Astrocyte (in vitro differentiated cells and primary cell): ENCODE measurements at regions not wholly inside any gene's neighbourhood (a gene's known extent, or its start where the extent isn't known, plus 50 kb on each side); places are given as distances from the start of the nearest gene placed in this dataset.

Experiments used
- DNase-seq: peaks from one replicate; pipeline ENCODE4 v3.0.0-alpha.2; 2010; ENCODE audit warnings: low read depth
- FAIRE-seq: peaks from 2 replicates; lab custom pipeline; 2011; peaks lifted over from hg19 to GRCh38; lab: Jason Lieb, UNC
- H2AFZ ChIP-seq: 2 replicates; pipeline ENCODE4 v1.6.0; 2012; ENCODE audit warnings: low read depth, low read length, inconsistent platforms
- H3K27ac ChIP-seq: 2 replicates; pipeline ENCODE4 v1.5.1; 2011; ENCODE audit warnings: low read depth, low read length, inconsistent platforms
- H3K27me3 ChIP-seq: 2 replicates; pipeline ENCODE4 v1.6.0; 2011; ENCODE audit warnings: low read length, inconsistent platforms; ENCODE audit not compliant: insufficient read depth
- H3K36me3 ChIP-seq: 2 replicates; pipeline ENCODE4 v1.5.1; 2011; ENCODE audit warnings: low read length, inconsistent platforms; ENCODE audit not compliant: insufficient read depth
- H3K4me1 ChIP-seq: 2 replicates; pipeline ENCODE4 v1.5.1; 2011; ENCODE audit warnings: low read length, inconsistent platforms; ENCODE audit not compliant: insufficient read depth
- H3K4me2 ChIP-seq: 2 replicates; pipeline ENCODE4 v1.6.0; 2012; ENCODE audit warnings: low read length, inconsistent platforms
- H3K4me3 ChIP-seq: 2 replicates; pipeline ENCODE4 v1.5.1; 2011; ENCODE audit warnings: low read depth, mild to moderate bottlenecking, low read length, inconsistent platforms; ENCODE audit not compliant: insufficient read depth
- H3K79me2 ChIP-seq: 2 replicates; pipeline ENCODE4 v1.6.0; 2012; ENCODE audit warnings: mild to moderate bottlenecking, low read length, inconsistent platforms; ENCODE audit not compliant: insufficient read depth
- H3K9ac ChIP-seq: 2 replicates; pipeline ENCODE4 v1.6.0; 2012; ENCODE audit warnings: mild to moderate bottlenecking, low read length, inconsistent platforms
- H3K9me3 ChIP-seq: 2 replicates; pipeline ENCODE4 v1.5.1; 2012; ENCODE audit warnings: low read depth, mild to moderate bottlenecking, low read length, inconsistent platforms; ENCODE audit not compliant: insufficient read depth
- H4K20me1 ChIP-seq: 2 replicates; pipeline ENCODE4 v1.6.0; 2012; ENCODE audit warnings: low read length, inconsistent platforms; ENCODE audit not compliant: insufficient read depth
- H3K27ac Mint-ChIP-seq: one replicate; pipeline ENCODE4 v1.8.0; 2021; ENCODE audit warnings: mild to moderate bottlenecking, mixed read lengths; ENCODE audit not compliant: unreplicated experiment
- H3K27me3 Mint-ChIP-seq: one replicate; pipeline ENCODE4 v1.8.0; 2021; ENCODE audit warnings: low read depth, mixed read lengths; ENCODE audit not compliant: unreplicated experiment
- H3K36me3 Mint-ChIP-seq: one replicate; pipeline ENCODE4 v1.8.0; 2021; ENCODE audit warnings: low read depth, mixed read lengths; ENCODE audit not compliant: unreplicated experiment
- H3K4me1 Mint-ChIP-seq: one replicate; pipeline ENCODE4 v1.8.0; 2021; ENCODE audit warnings: low read depth, mixed read lengths; ENCODE audit not compliant: unreplicated experiment
- H3K4me3 Mint-ChIP-seq: one replicate; pipeline ENCODE4 v1.8.0; 2021; ENCODE audit warnings: mild to moderate bottlenecking, moderate library complexity, mixed read lengths; ENCODE audit not compliant: unreplicated experiment
- H3K9me3 Mint-ChIP-seq: one replicate; pipeline ENCODE4 v1.8.0; 2021; ENCODE audit warnings: mild to moderate bottlenecking, mixed read lengths; ENCODE audit not compliant: unreplicated experiment
- EZH2 ChIP-seq: IDR thresholded peaks from 2 replicates; pipeline ENCODE4 v1.6.1; 2012; ENCODE audit warnings: mild to moderate bottlenecking, low read length, inconsistent platforms; ENCODE audit not compliant: insufficient read depth
- TF ChIP-seq, protein P1 (sequence below): IDR thresholded peaks from 2 replicates; pipeline ENCODE4 v1.5.1; 2011; ENCODE audit warnings: low read depth, mild to moderate bottlenecking, inconsistent platforms, low read length, moderate library complexity; ENCODE audit not compliant: insufficient read depth

- DNase-seq (no peak), FAIRE-seq (no peak)
- Mint-ChIP-seq H3K9me3 (no peaks in the 10 kb centered on the region), H3K36me3 (no peaks in the 10 kb centered on the region), H3K27me3 (no peaks in the 10 kb centered on the region), H3K27ac (no peak overlapping the region), H3K4me1 (no peaks in the 10 kb centered on the region), H3K4me3 (no peak overlapping the region)
- no peak overlapping the region for H2AFZ ChIP-seq
- H3K79me2 ChIP-seq: no peaks in the 10 kb centered on the region
- H3K4me1 ChIP-seq: no peaks in the 10 kb centered on the region
- no peak overlapping the region for H3K4me3 ChIP-seq
- no peaks in the 10 kb centered on the region for H4K20me1 ChIP-seq
- TF ChIP-seq, protein P1, sequence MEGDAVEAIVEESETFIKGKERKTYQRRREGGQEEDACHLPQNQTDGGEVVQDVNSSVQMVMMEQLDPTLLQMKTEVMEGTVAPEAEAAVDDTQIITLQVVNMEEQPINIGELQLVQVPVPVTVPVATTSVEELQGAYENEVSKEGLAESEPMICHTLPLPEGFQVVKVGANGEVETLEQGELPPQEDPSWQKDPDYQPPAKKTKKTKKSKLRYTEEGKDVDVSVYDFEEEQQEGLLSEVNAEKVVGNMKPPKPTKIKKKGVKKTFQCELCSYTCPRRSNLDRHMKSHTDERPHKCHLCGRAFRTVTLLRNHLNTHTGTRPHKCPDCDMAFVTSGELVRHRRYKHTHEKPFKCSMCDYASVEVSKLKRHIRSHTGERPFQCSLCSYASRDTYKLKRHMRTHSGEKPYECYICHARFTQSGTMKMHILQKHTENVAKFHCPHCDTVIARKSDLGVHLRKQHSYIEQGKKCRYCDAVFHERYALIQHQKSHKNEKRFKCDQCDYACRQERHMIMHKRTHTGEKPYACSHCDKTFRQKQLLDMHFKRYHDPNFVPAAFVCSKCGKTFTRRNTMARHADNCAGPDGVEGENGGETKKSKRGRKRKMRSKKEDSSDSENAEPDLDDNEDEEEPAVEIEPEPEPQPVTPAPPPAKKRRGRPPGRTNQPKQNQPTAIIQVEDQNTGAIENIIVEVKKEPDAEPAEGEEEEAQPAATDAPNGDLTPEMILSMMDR: no peak
- TF ChIP-seq EZH2: no peak
- H3K27me3 ChIP-seq: no peaks in the 10 kb centered on the region
- H3K27ac ChIP-seq: no peak overlapping the region
- H3K36me3 ChIP-seq: no peaks in the 10 kb centered on the region
- no peak overlapping the region for H3K4me2 ChIP-seq
- no peak overlapping the region for H3K9ac ChIP-seq
- H3K9me3 ChIP-seq: no peaks in the 10 kb centered on the region
Observed at GRCh38 chr1:194279975-194280374, 1093.6 kb upstream of the B3GALT2 start.

DNA sequence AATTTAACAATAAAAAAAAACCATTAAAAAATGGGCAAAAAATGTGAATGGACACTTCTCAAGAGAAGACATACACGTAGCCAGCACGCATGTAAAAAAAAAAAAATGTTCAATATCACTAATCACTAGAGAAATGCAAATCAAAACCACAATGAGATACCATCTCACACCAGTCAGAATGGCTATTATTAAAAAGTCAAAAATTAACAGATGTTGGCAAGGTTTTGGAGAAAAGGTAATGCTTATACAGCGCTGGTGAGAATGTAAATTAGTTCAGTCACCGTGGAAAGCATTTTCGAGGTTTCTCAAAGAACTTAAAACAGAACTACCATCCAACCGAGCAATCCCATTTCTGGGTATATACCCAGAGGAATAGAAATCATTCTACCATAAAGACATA is 1091.5 kb upstream of the B3GALT2 start:
- TF ChIP-seq, protein P1: no peak
- no peak for TF ChIP-seq EZH2
- Mint-ChIP-seq H3K9me3 (no peaks in the 10 kb centered on the region), H3K36me3 (no peaks in the 10 kb centered on the region), H3K27ac (no peak overlapping the region), H3K4me3 (no peak overlapping the region), H3K4me1 (no peaks in the 10 kb centered on the region), H3K27me3 (no peaks in the 10 kb centered on the region)
- no peaks in the 10 kb centered on the region for H3K27me3 ChIP-seq
- H2AFZ ChIP-seq: no peak overlapping the region
- no peaks in the 10 kb centered on the region for H4K20me1 ChIP-seq
- H3K9ac ChIP-seq: no peak overlapping the region
- H3K27ac ChIP-seq: no peak overlapping the region
- no peaks in the 10 kb centered on the region for H3K36me3 ChIP-seq
- H3K4me2 ChIP-seq: no peak overlapping the region
- H3K79me2 ChIP-seq: no peaks in the 10 kb centered on the region
- H3K4me1 ChIP-seq: no peaks in the 10 kb centered on the region
- no peaks in the 10 kb centered on the region for H3K9me3 ChIP-seq
- H3K4me3 ChIP-seq: no peak overlapping the region
- FAIRE-seq (no peak), DNase-seq (no peak)

DNA sequence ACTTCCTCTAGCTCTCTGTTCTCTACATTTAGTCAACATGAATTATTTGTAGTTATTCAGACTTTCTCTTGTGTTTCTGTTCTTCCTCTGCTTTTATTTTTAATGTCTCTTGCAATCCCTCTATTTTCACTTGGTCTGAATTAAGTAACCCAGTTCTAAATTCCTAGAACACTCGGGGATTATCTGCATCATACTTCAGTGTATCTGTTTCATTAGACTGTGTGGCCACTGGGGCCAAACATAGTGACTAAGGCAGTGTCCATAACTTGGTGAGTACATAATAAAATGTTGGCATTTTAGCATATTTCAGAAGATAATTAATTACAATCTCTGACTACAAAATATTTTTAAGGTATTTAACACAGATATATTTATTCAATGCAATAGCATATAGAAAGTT is 1087.2 kb upstream of the B3GALT2 start:
- Histone ChIP-seq H4K20me1 (no peaks in the 10 kb centered on the region), H3K27me3 (no peaks in the 10 kb centered on the region), H3K9me3 (no peaks in the 10 kb centered on the region), H3K4me3 (no peak overlapping the region), H3K9ac (no peak overlapping the region), H3K4me1 (no peaks in the 10 kb centered on the region), H3K36me3 (no peaks in the 10 kb centered on the region), H3K79me2 (no peaks in the 10 kb centered on the region), H3K27ac (no peak overlapping the region), H2AFZ (no peak overlapping the region), H3K4me2 (no peak overlapping the region)
- H3K4me3 Mint-ChIP-seq: no peak overlapping the region
- no peaks in the 10 kb centered on the region for H3K36me3 Mint-ChIP-seq
- no peak overlapping the region for H3K27ac Mint-ChIP-seq
- TF ChIP-seq, protein P1: no peak
- TF ChIP-seq EZH2: no peak
- no peaks in the 10 kb centered on the region for H3K27me3 Mint-ChIP-seq
- FAIRE-seq (no peak), DNase-seq (no peak)
- no peaks in the 10 kb centered on the region for H3K4me1 Mint-ChIP-seq
- no peaks in the 10 kb centered on the region for H3K9me3 Mint-ChIP-seq
